Esophagus squamous epithelium (tissue), 4 donors: ENCODE measurements at regions not wholly inside any gene's neighbourhood (a gene's known extent, or its start where the extent isn't known, plus 50 kb on each side); places are given as distances from the start of the nearest gene placed in this dataset.

Source experiments
- POLR2A ChIP-seq, 4 donors: fragments of 450-650 bp; IDR thresholded peaks; one replicate each; pipeline ENCODE4 v1.6.1; 2017; ENCODE audit warnings: antibody characterized with exemption in 4 of 4, mild to moderate bottlenecking in 4 of 4, moderate library complexity in 3 of 4
- TF ChIP-seq, protein P1 (sequence below), 6 experiments: fragments of 450-650 bp in 4 of 6; fragments of 200-600 bp in 2 of 6; sonication (generic) in 2 of 6; IDR thresholded peaks; one replicate each; pipeline ENCODE4 v1.5.1; 2016 to 2019; ENCODE audit warnings: antibody characterized with exemption in 6 of 6, mild to moderate bottlenecking in 4 of 6, moderate library complexity in 4 of 6

DNA sequence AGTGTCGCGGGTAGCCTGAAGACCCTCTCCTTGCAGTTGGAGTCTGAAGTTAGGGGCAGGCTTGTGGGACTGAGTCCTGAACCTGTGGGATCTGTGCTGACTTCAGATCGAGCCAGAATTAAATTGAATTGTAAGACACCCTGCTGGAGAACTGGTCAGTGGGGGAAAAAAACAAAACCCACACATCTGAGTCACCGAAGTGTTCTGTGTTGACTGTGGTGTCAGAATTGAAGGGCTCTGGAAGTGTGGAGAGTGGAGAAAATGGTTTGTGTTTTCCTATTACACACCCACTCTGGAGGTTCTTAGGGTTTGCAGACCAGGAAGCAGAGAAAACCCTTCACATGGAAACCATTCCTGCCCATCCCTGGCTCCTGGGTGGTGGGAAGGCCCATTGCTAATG is 209.5 kb upstream of the GALNT2 start:
- TF ChIP-seq, protein P1, sequence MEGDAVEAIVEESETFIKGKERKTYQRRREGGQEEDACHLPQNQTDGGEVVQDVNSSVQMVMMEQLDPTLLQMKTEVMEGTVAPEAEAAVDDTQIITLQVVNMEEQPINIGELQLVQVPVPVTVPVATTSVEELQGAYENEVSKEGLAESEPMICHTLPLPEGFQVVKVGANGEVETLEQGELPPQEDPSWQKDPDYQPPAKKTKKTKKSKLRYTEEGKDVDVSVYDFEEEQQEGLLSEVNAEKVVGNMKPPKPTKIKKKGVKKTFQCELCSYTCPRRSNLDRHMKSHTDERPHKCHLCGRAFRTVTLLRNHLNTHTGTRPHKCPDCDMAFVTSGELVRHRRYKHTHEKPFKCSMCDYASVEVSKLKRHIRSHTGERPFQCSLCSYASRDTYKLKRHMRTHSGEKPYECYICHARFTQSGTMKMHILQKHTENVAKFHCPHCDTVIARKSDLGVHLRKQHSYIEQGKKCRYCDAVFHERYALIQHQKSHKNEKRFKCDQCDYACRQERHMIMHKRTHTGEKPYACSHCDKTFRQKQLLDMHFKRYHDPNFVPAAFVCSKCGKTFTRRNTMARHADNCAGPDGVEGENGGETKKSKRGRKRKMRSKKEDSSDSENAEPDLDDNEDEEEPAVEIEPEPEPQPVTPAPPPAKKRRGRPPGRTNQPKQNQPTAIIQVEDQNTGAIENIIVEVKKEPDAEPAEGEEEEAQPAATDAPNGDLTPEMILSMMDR (IDR thresholded peaks at IDR 0.05): no peak
- TF ChIP-seq POLR2A (IDR thresholded peaks at IDR 0.05): no peak
